ENCODE measurements at regions not wholly inside any gene's neighbourhood (a gene's known extent, or its start where the extent isn't known, plus 50 kb on each side); places are given as distances from the start of the nearest gene placed in this dataset.

DNA sequence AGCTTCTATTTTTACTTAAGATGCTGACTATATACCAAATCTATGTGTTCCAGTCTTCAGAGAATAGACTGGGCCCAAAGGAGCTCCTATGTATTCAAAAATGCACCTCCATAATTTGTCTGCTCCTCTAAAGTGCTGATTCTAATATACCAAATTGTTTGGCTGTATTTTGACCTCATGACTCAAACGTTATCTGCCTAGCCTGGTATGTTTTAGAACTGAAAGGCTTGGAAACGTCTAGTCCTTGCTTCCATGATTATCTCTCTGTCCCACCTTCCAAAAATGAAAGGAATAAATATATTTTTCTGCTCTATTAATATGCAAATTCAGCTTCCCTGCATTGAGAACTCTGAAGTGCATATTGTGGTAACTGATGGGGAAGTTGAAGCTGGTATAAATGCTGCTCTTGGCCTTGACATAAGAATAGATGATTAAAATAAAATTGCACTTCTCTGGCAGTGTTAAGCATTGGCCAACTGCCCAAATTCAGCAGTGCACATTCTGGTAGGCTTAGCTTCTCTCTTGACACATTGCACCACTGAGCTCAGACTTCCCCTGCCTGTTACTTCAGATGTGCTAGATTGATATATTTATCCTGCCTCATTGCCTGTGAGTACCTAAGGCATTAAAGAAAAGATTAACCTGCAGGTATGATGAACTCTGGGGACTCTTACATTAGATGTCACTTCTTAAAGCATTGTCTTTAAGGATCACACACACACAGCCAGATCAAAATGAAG is 882.3 kb downstream of the RPS29 start:
- no peak for TF ChIP-seq ARNTL (CRISPR knock-in tag; IDR thresholded peaks at IDR 0.05; ENCODE audit: borderline replicate concordance, low read depth)
- TF ChIP-seq, protein P1, sequence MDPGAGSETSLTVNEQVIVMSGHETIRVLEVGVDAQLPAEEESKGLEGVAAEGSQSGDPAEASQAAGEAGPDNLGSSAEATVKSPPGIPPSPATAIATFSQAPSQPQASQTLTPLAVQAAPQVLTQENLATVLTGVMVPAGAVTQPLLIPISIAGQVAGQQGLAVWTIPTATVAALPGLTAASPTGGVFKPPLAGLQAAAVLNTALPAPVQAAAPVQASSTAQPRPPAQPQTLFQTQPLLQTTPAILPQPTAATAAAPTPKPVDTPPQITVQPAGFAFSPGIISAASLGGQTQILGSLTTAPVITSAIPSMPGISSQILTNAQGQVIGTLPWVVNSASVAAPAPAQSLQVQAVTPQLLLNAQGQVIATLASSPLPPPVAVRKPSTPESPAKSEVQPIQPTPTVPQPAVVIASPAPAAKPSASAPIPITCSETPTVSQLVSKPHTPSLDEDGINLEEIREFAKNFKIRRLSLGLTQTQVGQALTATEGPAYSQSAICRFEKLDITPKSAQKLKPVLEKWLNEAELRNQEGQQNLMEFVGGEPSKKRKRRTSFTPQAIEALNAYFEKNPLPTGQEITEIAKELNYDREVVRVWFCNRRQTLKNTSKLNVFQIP (CRISPR knock-in tag; IDR thresholded peaks at IDR 0.05; ENCODE audit: borderline replicate concordance, low read depth) = no peak
- no peak for TF ChIP-seq RARB (CRISPR knock-in tag; IDR thresholded peaks at IDR 0.05)
- TF ChIP-seq CSDC2 (CRISPR knock-in tag; IDR thresholded peaks at IDR 0.05) = no peak

All from SK-N-SH treated with all-trans-retinoic acid at 6 μM for 48 hours (cell line).